ENCODE measurements at regions not wholly inside any gene's neighbourhood (a gene's known extent, or its start where the extent isn't known, plus 50 kb on each side); places are given as distances from the start of the nearest gene placed in this dataset.

GRCh38 chr5:166959766-166960165, 1331.7 kb upstream of the WWC1 start:
- DNase-seq (ENCODE audit: low spot score) = no peak
- TF ChIP-seq CTCF (IDR thresholded peaks at IDR 0.05; ENCODE audit: extremely low read depth, insufficient read depth, missing control alignments) = no peak

GRCh38 chr5:166961028-166961427, 1330.4 kb upstream of the WWC1 start:
- no peak for TF ChIP-seq CTCF (IDR thresholded peaks at IDR 0.05; ENCODE audit: extremely low read depth, insufficient read depth, missing control alignments)
- DNase-seq (ENCODE audit: low spot score) = no peak
- in situ Hi-C loops (cut with MboI; ENCODE audit: low pct_unique_long_range_greater_than_20kb, low sequenced_read_pairs, unreplicated experiment) = no loop called here

More at GRCh38 chr5:166959766-166960165, 1331.7 kb upstream of the WWC1 start:
- in situ Hi-C loops (cut with MboI; ENCODE audit: low pct_unique_long_range_greater_than_20kb, low sequenced_read_pairs, unreplicated experiment) = no loop called here

GRCh38 chr5:166961913-166962312, 1329.5 kb upstream of the WWC1 start:
- no peak for DNase-seq (ENCODE audit: low spot score)
- in situ Hi-C loops (cut with MboI; ENCODE audit: low pct_unique_long_range_greater_than_20kb, low sequenced_read_pairs, unreplicated experiment) = no loop called here
- no peak for TF ChIP-seq CTCF (IDR thresholded peaks at IDR 0.05; ENCODE audit: extremely low read depth, insufficient read depth, missing control alignments)

- TF ChIP-seq CTCF (IDR thresholded peaks at IDR 0.05; ENCODE audit: extremely low read depth, insufficient read depth, missing control alignments) = no peak
- in situ Hi-C loops (cut with MboI; ENCODE audit: low pct_unique_long_range_greater_than_20kb, low sequenced_read_pairs, unreplicated experiment) = no loop called here
- DNase-seq (ENCODE audit: low spot score) = no peak
Measured at GRCh38 chr5:166962461-166962860, 1329.0 kb upstream of the WWC1 start.

- in situ Hi-C loops (cut with MboI; ENCODE audit: low pct_unique_long_range_greater_than_20kb, low sequenced_read_pairs, unreplicated experiment) = no loop called here
- no peak for TF ChIP-seq CTCF (IDR thresholded peaks at IDR 0.05; ENCODE audit: extremely low read depth, insufficient read depth, missing control alignments)
- no peak for DNase-seq (ENCODE audit: low spot score)
Measured at GRCh38 chr5:166963596-166963995, 1327.8 kb upstream of the WWC1 start.

- no peak for TF ChIP-seq CTCF (IDR thresholded peaks at IDR 0.05; ENCODE audit: extremely low read depth, insufficient read depth, missing control alignments)
- no peak for DNase-seq (ENCODE audit: low spot score)
- in situ Hi-C loops (cut with MboI; ENCODE audit: low pct_unique_long_range_greater_than_20kb, low sequenced_read_pairs, unreplicated experiment) = no loop called here
Measured at GRCh38 chr5:166977911-166978422, 1313.5 kb upstream of the WWC1 start.
